ENCODE measurements at regions not wholly inside any gene's neighbourhood (a gene's known extent, or its start where the extent isn't known, plus 50 kb on each side); places are given as distances from the start of the nearest gene placed in this dataset.

DNA sequence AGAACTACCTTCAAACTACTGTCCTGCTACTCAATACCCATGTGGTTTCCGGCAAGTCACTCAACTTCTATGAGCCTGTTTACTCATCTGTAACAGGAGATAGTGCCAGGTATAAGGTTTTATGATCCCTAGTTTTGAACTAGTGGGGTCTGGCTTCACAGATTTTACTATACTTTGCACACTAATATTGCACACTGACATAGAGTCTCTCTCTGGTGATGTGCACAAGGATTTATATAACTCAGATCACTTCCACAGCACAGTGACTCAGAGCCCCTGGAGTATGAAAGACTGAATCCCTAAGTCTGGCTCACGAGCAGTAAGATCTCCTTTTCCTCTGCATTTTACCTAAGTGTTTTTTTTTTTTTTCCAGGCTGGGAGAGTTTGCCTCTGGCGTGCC, 69.7 kb upstream of the SLC38A2 start:
- TF ChIP-seq ESRRA (CRISPR knock-in tag; IDR thresholded peaks at IDR 0.05; ENCODE audit: borderline replicate concordance) (no peak), MYBL2 (CRISPR knock-in tag; IDR thresholded peaks at IDR 0.05) (no peak), SP1 (CRISPR knock-in tag; conservative IDR thresholded peaks at IDR 0.05) (no peak), FOXP1 (CRISPR knock-in tag; IDR thresholded peaks at IDR 0.05; ENCODE audit: borderline replicate concordance) (no peak), RELA (CRISPR knock-in tag; IDR thresholded peaks at IDR 0.05; ENCODE audit: borderline replicate concordance) (no peak), TP53 (CRISPR knock-in tag; IDR thresholded peaks at IDR 0.05) (no peak)
- TF ChIP-seq, protein P1, sequence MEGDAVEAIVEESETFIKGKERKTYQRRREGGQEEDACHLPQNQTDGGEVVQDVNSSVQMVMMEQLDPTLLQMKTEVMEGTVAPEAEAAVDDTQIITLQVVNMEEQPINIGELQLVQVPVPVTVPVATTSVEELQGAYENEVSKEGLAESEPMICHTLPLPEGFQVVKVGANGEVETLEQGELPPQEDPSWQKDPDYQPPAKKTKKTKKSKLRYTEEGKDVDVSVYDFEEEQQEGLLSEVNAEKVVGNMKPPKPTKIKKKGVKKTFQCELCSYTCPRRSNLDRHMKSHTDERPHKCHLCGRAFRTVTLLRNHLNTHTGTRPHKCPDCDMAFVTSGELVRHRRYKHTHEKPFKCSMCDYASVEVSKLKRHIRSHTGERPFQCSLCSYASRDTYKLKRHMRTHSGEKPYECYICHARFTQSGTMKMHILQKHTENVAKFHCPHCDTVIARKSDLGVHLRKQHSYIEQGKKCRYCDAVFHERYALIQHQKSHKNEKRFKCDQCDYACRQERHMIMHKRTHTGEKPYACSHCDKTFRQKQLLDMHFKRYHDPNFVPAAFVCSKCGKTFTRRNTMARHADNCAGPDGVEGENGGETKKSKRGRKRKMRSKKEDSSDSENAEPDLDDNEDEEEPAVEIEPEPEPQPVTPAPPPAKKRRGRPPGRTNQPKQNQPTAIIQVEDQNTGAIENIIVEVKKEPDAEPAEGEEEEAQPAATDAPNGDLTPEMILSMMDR (IDR thresholded peaks at IDR 0.05): no peak
- TF ChIP-seq, protein P2, sequence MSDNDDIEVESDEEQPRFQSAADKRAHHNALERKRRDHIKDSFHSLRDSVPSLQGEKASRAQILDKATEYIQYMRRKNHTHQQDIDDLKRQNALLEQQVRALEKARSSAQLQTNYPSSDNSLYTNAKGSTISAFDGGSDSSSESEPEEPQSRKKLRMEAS (CRISPR knock-in tag; IDR thresholded peaks at IDR 0.05): no peak
- TF ChIP-seq, protein P3, sequence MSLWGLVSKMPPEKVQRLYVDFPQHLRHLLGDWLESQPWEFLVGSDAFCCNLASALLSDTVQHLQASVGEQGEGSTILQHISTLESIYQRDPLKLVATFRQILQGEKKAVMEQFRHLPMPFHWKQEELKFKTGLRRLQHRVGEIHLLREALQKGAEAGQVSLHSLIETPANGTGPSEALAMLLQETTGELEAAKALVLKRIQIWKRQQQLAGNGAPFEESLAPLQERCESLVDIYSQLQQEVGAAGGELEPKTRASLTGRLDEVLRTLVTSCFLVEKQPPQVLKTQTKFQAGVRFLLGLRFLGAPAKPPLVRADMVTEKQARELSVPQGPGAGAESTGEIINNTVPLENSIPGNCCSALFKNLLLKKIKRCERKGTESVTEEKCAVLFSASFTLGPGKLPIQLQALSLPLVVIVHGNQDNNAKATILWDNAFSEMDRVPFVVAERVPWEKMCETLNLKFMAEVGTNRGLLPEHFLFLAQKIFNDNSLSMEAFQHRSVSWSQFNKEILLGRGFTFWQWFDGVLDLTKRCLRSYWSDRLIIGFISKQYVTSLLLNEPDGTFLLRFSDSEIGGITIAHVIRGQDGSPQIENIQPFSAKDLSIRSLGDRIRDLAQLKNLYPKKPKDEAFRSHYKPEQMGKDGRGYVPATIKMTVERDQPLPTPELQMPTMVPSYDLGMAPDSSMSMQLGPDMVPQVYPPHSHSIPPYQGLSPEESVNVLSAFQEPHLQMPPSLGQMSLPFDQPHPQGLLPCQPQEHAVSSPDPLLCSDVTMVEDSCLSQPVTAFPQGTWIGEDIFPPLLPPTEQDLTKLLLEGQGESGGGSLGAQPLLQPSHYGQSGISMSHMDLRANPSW (CRISPR knock-in tag; conservative IDR thresholded peaks at IDR 0.05; ENCODE audit: low read depth): no peak
- TF ChIP-seq, protein P4, sequence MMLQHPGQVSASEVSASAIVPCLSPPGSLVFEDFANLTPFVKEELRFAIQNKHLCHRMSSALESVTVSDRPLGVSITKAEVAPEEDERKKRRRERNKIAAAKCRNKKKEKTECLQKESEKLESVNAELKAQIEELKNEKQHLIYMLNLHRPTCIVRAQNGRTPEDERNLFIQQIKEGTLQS (CRISPR knock-in tag; conservative IDR thresholded peaks at IDR 0.05): no peak

Measured in WTC11 (cell line).